ENCODE measurements at regions not wholly inside any gene's neighbourhood (a gene's known extent, or its start where the extent isn't known, plus 50 kb on each side); places are given as distances from the start of the nearest gene placed in this dataset.

DNA sequence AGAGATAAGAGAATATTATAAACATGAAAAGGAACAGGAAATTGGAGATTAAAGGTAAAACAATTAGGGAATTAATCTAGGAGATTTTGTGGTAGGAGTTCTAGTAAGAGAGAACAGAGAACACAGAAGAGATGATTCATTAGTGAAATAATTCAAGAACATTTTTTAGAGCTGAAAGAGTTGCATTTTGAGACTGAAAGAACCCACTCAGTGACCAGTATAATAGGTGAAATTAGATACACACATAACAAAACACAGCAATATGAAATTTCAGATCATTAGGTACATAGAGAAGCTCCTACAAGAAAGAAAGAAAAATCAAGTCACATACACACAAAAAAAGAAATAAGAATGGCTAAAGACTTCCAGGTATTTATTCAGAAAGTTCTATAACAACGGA is 144.0 kb downstream of the CYSLTR2 start:
- TF ChIP-seq, protein P1, sequence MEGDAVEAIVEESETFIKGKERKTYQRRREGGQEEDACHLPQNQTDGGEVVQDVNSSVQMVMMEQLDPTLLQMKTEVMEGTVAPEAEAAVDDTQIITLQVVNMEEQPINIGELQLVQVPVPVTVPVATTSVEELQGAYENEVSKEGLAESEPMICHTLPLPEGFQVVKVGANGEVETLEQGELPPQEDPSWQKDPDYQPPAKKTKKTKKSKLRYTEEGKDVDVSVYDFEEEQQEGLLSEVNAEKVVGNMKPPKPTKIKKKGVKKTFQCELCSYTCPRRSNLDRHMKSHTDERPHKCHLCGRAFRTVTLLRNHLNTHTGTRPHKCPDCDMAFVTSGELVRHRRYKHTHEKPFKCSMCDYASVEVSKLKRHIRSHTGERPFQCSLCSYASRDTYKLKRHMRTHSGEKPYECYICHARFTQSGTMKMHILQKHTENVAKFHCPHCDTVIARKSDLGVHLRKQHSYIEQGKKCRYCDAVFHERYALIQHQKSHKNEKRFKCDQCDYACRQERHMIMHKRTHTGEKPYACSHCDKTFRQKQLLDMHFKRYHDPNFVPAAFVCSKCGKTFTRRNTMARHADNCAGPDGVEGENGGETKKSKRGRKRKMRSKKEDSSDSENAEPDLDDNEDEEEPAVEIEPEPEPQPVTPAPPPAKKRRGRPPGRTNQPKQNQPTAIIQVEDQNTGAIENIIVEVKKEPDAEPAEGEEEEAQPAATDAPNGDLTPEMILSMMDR (IDR thresholded peaks at IDR 0.05), result no peak
- TF ChIP-seq POLR2AphosphoS5 (IDR thresholded peaks at IDR 0.05) (no peak), POLR2A (IDR thresholded peaks at IDR 0.05) (no peak)

Measured in sigmoid colon (tissue), 4 donors.